Motor neuron (in vitro differentiated cells): ENCODE measurements at regions not wholly inside any gene's neighbourhood (a gene's known extent, or its start where the extent isn't known, plus 50 kb on each side); places are given as distances from the start of the nearest gene placed in this dataset.
"Not testable (repeated sequence)": the region's sequence is repeated elsewhere in the genome, so short reads cannot be mapped to it uniquely, and the experiment has no call there.

Experiments used
- ATAC-seq, 8 experiments: fragments of 200-7000 bp; cut with Tn5 transposase; replicated peaks in 6 of 8; 2 replicates each; pipeline ENCODE4 v1.8.0; 2021; ENCODE audit warnings: mild to moderate bottlenecking in 8 of 8, moderate library complexity in 8 of 8
- H3K27ac ChIP-seq, 2 donors: fragments of 250-450 bp; sonication (Bioruptor Pico); 2 replicates each; pipeline ENCODE4 v1.9.0; 2021; ENCODE audit warnings: antibody characterized with exemption in 2 of 2, mild to moderate bottlenecking in 2 of 2, moderate library complexity in 1 of 2
- H3K4me1 ChIP-seq, 2 donors: fragments of 250-450 bp; sonication (Bioruptor Pico); replicated peaks in 1 of 2; 2 replicates each; pipeline ENCODE4 v1.6.1; 2021; ENCODE audit warnings: antibody characterized with exemption in 2 of 2, mild to moderate bottlenecking in 2 of 2, moderate library complexity in 1 of 2
- H3K4me3 ChIP-seq, 5 donors: fragments of 250-450 bp; sonication (Bioruptor Pico); 2 replicates each; pipeline ENCODE4 v1.9.0; 2021; ENCODE audit warnings: antibody characterized with exemption in 5 of 5, mild to moderate bottlenecking in 5 of 5, moderate library complexity in 4 of 5
- WGBS, 10 experiments: fragments of 450-650 bp; shearing (Covaris generic); methylation state at CpG; one replicate each; pipeline ENCODE4 v1.0.0; 2022; 5-methylcytosine and 5-hydroxymethylcytosine counted together
- in situ Hi-C, 9 experiments: fragments of 400-800 bp; cut with MboI; loops; one replicate each; pipeline ENCODE4 v1.15.0; 2021; ENCODE audit warnings: low sequenced_read_pairs in 9 of 9, low pct_unique_long_range_greater_than_20kb in 2 of 9; ENCODE audit not compliant: unreplicated experiment in 9 of 9

DNA sequence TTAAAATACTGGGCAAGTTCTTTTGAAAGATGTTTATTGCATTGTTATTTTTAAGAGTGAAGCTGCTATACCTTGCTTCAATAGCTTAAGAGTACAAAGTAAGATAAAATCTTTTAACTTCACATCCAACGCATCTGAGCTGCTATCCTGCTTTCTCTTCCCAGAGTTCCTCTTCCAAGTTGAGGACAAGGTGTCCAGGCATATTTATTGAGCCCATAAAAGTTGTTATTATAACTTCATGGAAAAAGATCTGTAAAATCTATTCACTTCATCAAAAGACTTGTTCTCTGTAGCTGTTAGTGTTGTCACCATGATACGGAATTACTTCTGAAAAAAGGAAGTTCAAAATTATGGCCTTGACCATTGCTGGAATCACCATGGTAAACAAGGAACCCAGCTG, 306.2 kb upstream of the ELAVL2 start:
- 7 to 100% (median 72%) methylated on average over 1 to 2 of the region's 2 CpGs for WGBS, 10 experiments
- ATAC-seq = no peak
- no peak overlapping the region for H3K4me3 ChIP-seq
- in situ Hi-C loops = no loop called here
- H3K4me1 ChIP-seq = no peaks in the 10 kb centered on the region
- no peak overlapping the region for H3K27ac ChIP-seq

DNA sequence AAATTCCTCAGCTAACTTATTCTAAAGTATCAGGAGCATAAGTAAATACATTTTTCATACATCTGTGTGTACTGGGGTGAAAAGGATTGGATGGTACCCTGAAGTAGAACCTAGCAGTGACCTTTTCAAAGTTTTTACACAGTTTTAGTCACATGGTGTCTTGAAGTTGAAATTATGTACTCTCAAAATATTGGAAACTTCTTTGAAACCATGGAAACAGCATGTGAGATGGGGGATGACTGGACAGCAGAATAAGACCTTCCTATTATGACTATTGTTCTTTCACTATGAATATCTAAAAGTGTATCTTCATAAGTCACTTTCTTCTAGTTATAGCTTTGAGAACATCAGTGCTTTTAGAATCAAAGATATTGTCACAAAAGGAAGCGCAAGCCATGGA, 301.5 kb upstream of the ELAVL2 start:
- H3K27ac ChIP-seq = no peak overlapping the region
- 29 to 100% (median 33%) methylated on average over 1 of the region's 1 CpG; no CpG with 5 or more reads in 3 of the 10 experiments for WGBS, 10 experiments
- in situ Hi-C loops = no loop called here

GRCh38 chr9:24118190-24118589, 292.1 kb upstream of the ELAVL2 start:
- Histone ChIP-seq H3K4me1 (no peaks in the 10 kb centered on the region), H3K27ac (no peak overlapping the region), H3K4me3 (no peak overlapping the region)
- ATAC-seq = peak in 5 of 8 experiments; percentile 31 to 73 (median 61)
- WGBS, 10 experiments = 25 to 100% (median 92%) methylated on average over 1 to 4 of the region's 5 CpGs; no CpG with 5 or more reads in 5 of the 10 experiments
- in situ Hi-C loops = no loop called here

More for the DNA sequence above, 301.5 kb upstream of the ELAVL2 start:
- H3K4me1 ChIP-seq = peaks cover 0 to 6% of the 10 kb centered on the region in 2 donors
- H3K4me3 ChIP-seq = no peak overlapping the region
- ATAC-seq = no peak

- 0 to 100% (median 20%) methylated on average over 1 of the region's 1 CpG; no CpG with 5 or more reads in 5 of the 10 experiments for WGBS, 10 experiments
- Histone ChIP-seq H3K27ac (no peak overlapping the region), H3K4me1 (no peaks in the 10 kb centered on the region), H3K4me3 (no peak overlapping the region)
- in situ Hi-C loops = no loop called here
- ATAC-seq = no peak
Observed at GRCh38 chr9:24096756-24097155, 270.7 kb upstream of the ELAVL2 start.

DNA sequence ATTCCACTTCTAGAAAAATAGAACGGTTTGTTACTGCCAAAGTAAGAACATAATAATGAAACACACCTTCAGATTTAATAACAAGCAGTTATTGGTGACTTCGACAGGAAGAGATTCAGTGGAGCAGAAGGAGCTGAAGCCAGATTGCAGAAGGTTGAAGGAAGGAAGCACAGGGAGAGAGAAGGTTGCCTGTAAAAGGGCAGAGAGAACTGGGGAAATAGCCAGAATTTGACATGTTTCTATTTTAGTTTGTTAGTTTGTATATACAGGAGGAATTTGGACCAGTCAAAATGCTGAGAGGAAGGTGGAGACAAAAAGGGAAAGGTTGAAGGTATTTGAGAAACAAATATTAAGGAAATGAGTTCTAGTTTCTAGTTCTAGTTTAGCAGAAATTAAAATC, 269.2 kb upstream of the ELAVL2 start:
- in situ Hi-C loops = no loop called here
- Histone ChIP-seq H3K4me1 (no peaks in the 10 kb centered on the region), H3K27ac (no peak overlapping the region), H3K4me3 (no peak overlapping the region)
- no peak for ATAC-seq
- 11 to 100% (median 87%) methylated on average over 1 to 2 of the region's 2 CpGs for WGBS, 10 experiments

GRCh38 chr9:24090566-24090965, 264.5 kb upstream of the ELAVL2 start:
- 20 to 100% (median 75%) methylated on average over 1 to 6 of the region's 6 CpGs for WGBS, 10 experiments
- Histone ChIP-seq H3K4me3 (no peak overlapping the region), H3K27ac (no peak overlapping the region), H3K4me1 (no peaks in the 10 kb centered on the region)
- no peak for ATAC-seq
- in situ Hi-C loops = no loop called here

GRCh38 chr9:24073666-24074065, 247.6 kb upstream of the ELAVL2 start:
- in situ Hi-C loops = no loop called here
- 6 to 51% (median 33%) methylated on average over 1 to 6 of the region's 6 CpGs; no CpG with 5 or more reads in 2 of the 10 experiments for WGBS, 10 experiments
- Histone ChIP-seq H3K27ac (peak overlapping the region; percentile 58 to 66), H3K4me1 (peaks cover 27 to 57% of the 10 kb centered on the region in 2 donors), H3K4me3 (no peak overlapping the region)
- peak in 4 of 8 experiments; percentile 18 to 59 (median 54) for ATAC-seq

DNA sequence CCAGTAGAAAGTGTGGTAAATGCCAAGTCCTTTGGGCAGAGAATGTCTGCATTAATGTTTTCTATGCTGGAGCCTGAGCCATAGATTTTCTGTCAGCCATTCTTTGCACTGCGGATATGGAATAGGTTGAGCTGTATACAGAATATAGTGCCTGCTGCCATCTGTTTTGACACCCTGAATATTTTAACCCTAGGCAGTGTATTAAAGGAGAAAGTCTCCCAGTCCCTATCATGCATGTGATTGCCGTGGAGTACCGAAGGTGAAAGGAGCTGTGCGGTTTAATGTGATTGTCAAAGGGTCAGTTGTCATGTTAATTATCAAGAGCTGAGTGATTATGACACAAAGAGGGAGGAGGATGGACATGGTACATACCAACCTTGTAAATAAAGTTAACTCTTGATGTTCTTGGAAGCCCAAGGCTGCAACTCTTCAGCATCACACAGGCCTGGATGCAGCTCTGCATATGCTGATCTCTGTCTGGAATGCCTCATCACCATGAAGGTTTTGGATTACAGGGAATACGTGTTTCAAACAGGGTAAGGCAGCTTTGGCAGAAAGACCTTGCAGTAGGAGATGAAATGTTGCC, 247.1 kb upstream of the ELAVL2 start:
- 0 to 61% (median 19%) methylated on average over 1 to 5 of the region's 5 CpGs for WGBS, 10 experiments
- peak in 5 of 8 experiments; percentile 15 to 61 (median 54) for ATAC-seq
- Histone ChIP-seq H3K4me3 (no peak overlapping the region), H3K27ac (peak overlapping the region; percentile 58 to 66), H3K4me1 (peaks cover 27 to 57% of the 10 kb centered on the region in 2 donors)
- in situ Hi-C loops = no loop called here

GRCh38 chr9:24071716-24072115, 245.7 kb upstream of the ELAVL2 start:
- in situ Hi-C loops = no loop called here
- Histone ChIP-seq H3K4me3 (no peak overlapping the region), H3K4me1 (peaks cover 27 to 57% of the 10 kb centered on the region in 2 donors), H3K27ac (peak overlapping the region in 1 of 2 donors; percentile 8)
- ATAC-seq = peak in 5 of 8 experiments; percentile 85 to 97 (median 89)
- WGBS, 10 experiments = 0 to 29% (median 19%) methylated on average over 1 to 2 of the region's 2 CpGs; no CpG with 5 or more reads in 3 of the 10 experiments

- in situ Hi-C loops = no loop called here
- H3K4me3 ChIP-seq = no peak overlapping the region
- WGBS, 10 experiments = 17 to 100% (median 76%) methylated on average over 1 to 4 of the region's 4 CpGs; no CpG with 5 or more reads in 2 of the 10 experiments
- peak overlapping the region in 1 of 2 donors; percentile 35 for H3K27ac ChIP-seq
- peaks cover 27 to 57% of the 10 kb centered on the region in 2 donors for H3K4me1 ChIP-seq
- ATAC-seq = peak in 1 of 8 experiments; percentile 15
Observed at GRCh38 chr9:24071091-24071490, 245.1 kb upstream of the ELAVL2 start.

DNA sequence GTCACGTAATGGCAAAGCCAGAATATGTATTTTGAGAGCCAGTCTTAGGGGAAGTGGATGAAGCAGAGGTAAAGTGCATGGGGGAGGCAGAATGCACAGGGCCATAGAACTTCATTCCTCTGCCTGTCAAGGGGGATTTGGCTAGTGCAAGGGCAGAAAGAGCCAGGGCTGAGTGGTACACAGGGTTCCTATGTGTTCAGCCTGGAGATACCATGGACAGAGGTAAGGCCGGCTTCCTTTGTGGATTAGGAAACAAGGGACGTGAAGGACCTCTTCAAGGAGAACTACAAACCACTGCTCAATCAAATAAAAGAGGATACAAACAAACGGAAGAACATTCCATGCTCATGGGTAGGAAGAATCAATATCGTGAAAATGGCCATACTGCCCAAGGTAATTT, 241.1 kb upstream of the ELAVL2 start:
- WGBS, 10 experiments = 0 to 100% (median 88%) methylated on average over 1 to 3 of the region's 5 CpGs; no CpG with 5 or more reads in 1 of the 10 experiments
- H3K4me1 ChIP-seq = peaks cover 13 to 49% of the 10 kb centered on the region in 2 donors
- H3K4me3 ChIP-seq, ATAC-seq, H3K27ac ChIP-seq, in situ Hi-C loops: not testable (repeated sequence)

GRCh38 chr9:24059651-24060050, 233.6 kb upstream of the ELAVL2 start:
- H3K4me3 ChIP-seq = no peak overlapping the region
- peaks cover 2 to 15% of the 10 kb centered on the region in 2 donors for H3K4me1 ChIP-seq
- in situ Hi-C loops = no loop called here
- no peak for ATAC-seq
- H3K27ac ChIP-seq = no peak overlapping the region
- 0 to 100% (median 29%) methylated on average over 1 to 2 of the region's 2 CpGs; no CpG with 5 or more reads in 2 of the 10 experiments for WGBS, 10 experiments

- no peak for ATAC-seq
- in situ Hi-C loops = no loop called here
- Histone ChIP-seq H3K27ac (no peak overlapping the region), H3K4me1 (no peaks in the 10 kb centered on the region), H3K4me3 (no peak overlapping the region)
- 0 to 100% (median 60%) methylated on average over 1 to 3 of the region's 3 CpGs; no CpG with 5 or more reads in 2 of the 10 experiments for WGBS, 10 experiments
Observed at GRCh38 chr9:24051587-24051986, 225.5 kb upstream of the ELAVL2 start.

- in situ Hi-C loops, H3K27ac ChIP-seq, H3K4me1 ChIP-seq, H3K4me3 ChIP-seq, ATAC-seq: not testable (repeated sequence)
- WGBS, 10 experiments = 13 to 100% (median 40%) methylated on average over 1 of the region's 3 CpGs; no CpG with 5 or more reads in 7 of the 10 experiments
Observed at GRCh38 chr9:24050239-24050638, 224.2 kb upstream of the ELAVL2 start.
